PC-3 (cell line): ENCODE measurements at regions not wholly inside any gene's neighbourhood (a gene's known extent, or its start where the extent isn't known, plus 50 kb on each side); places are given as distances from the start of the nearest gene placed in this dataset.

Source experiments
- EZH2 ChIP-seq: fragments of 300-600 bp; sonication (generic); IDR thresholded peaks from one replicate; pipeline ENCODE4 v1.6.1; 2017; ENCODE audit warnings: antibody characterized with exemption, mild to moderate bottlenecking, low read length; ENCODE audit not compliant: unreplicated experiment
- TF ChIP-seq, protein P1 (sequence below): fragments of 300-600 bp; sonication (generic); conservative IDR thresholded peaks from 2 replicates; pipeline ENCODE4 v1.5.1; 2017; ENCODE audit warnings: antibody characterized with exemption, low read depth, mild to moderate bottlenecking, low read length

DNA sequence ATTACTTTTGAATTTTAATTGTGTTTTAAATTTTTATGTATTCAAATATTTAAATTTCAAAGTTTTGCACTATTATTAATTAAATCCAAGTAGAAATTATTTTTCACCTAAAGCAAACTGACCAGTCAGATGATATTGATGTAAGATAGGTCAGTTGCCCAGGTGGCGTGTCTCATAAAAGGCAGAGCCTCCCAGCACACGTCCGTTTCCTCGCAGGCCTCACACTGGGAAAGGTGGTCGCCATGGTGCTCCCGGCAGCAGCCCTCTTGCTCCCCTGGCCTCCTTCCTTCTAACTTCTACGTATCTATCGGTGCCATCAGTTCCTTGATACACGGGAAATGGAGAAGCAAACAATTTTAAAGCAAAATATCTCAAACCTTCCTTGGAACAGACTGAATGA is 516.8 kb downstream of the GALR1 start:
- TF ChIP-seq, protein P1, sequence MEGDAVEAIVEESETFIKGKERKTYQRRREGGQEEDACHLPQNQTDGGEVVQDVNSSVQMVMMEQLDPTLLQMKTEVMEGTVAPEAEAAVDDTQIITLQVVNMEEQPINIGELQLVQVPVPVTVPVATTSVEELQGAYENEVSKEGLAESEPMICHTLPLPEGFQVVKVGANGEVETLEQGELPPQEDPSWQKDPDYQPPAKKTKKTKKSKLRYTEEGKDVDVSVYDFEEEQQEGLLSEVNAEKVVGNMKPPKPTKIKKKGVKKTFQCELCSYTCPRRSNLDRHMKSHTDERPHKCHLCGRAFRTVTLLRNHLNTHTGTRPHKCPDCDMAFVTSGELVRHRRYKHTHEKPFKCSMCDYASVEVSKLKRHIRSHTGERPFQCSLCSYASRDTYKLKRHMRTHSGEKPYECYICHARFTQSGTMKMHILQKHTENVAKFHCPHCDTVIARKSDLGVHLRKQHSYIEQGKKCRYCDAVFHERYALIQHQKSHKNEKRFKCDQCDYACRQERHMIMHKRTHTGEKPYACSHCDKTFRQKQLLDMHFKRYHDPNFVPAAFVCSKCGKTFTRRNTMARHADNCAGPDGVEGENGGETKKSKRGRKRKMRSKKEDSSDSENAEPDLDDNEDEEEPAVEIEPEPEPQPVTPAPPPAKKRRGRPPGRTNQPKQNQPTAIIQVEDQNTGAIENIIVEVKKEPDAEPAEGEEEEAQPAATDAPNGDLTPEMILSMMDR = no peak
- TF ChIP-seq EZH2 = no peak
